ENCODE measurements at regions not wholly inside any gene's neighbourhood (a gene's known extent, or its start where the extent isn't known, plus 50 kb on each side); places are given as distances from the start of the nearest gene placed in this dataset.
"Not testable (repeated sequence)": the region's sequence is repeated elsewhere in the genome, so short reads cannot be mapped to it uniquely, and the experiment has no call there.

DNA sequence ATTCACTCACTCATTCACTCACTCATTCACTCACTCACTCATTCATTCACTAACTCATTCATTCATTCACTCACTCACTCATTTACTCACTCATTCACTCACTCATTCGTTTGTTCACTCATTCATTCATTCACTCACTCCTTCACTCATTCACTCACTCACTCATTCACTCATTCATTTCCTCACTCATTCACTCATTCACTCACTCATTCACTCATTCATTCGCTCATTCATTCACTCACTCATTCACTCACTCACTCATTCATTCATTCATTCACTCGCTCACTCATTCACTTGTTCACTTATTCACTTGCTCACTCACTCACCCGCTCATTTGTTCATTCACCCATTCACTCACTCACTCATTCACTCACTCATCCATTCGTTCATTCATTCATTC, 140.2 kb upstream of the FOXD4L5 start:
- in situ Hi-C loops (cut with HindIII; ENCODE audit: low pct_ligation_motif_present, low pct_unique_long_range_greater_than_20kb, low sequenced_read_pairs); DNase-seq: not testable (repeated sequence)

DNA sequence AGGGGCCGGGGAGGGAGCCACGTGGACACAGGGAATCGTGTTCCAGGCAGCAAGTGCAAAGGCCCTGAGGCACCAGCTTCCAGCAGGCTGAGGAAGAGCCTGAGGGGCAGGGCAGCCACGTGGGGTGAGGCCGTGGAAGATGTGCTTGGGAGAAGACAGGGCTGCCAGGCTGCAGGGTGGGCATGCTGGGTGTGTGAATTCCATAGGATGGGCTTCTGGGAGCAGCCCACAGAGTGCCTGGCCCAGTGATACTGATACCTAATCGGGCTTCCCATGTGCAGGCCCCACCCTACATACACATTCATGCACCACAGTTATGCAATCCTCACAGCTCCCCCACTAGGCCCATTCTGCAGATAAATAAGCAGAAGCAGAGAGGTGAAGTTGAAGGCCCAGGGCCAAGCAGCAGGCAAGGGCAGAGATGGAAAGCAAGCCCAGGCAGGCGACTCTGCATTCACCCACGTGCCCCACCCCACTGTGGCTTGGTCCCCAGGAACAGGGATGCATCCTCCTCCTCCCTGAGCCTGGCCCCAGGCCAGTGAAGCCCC, 139.5 kb upstream of the FOXD4L5 start:
- DNase-seq; in situ Hi-C loops (cut with HindIII; ENCODE audit: low pct_ligation_motif_present, low pct_unique_long_range_greater_than_20kb, low sequenced_read_pairs): not testable (repeated sequence)

DNA sequence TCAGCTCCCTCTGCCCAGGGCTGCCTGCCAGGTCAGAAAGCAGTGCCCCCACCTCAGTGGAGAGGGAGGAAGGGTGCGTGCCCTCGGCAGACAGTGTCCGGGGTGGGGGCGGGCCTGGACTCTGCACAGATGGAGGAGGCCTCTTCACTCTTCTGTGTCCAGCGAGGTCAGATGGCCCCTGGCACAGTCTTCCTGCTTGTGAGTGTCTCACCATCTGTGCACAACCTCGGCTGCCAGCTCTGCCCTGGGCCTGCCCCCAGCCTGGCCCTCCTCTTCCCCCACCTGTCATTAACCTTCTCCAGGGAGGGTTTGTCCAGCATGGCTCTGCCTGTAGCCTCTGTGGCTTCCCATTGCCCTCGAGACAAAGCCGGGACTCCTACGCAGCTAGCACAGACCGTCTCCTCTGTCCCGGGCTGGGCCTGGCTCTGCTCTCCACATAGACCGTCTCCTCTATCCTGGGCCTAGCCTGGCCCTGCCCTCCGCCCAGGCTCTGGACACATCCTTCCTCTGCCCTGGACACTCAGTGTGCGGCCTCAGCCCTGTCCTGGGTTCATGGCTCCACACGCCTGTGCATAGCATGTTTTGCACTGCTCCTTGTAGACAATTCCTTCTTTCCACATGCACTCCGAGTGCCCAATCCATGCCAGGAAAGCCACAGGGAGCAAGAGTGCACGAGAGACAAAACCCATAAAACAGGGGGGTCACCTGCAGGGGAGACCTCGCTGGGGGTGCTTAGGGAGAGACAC, 138.9 kb upstream of the FOXD4L5 start:
- in situ Hi-C loops (cut with HindIII; ENCODE audit: low pct_ligation_motif_present, low pct_unique_long_range_greater_than_20kb, low sequenced_read_pairs); DNase-seq: not testable (repeated sequence)

DNA sequence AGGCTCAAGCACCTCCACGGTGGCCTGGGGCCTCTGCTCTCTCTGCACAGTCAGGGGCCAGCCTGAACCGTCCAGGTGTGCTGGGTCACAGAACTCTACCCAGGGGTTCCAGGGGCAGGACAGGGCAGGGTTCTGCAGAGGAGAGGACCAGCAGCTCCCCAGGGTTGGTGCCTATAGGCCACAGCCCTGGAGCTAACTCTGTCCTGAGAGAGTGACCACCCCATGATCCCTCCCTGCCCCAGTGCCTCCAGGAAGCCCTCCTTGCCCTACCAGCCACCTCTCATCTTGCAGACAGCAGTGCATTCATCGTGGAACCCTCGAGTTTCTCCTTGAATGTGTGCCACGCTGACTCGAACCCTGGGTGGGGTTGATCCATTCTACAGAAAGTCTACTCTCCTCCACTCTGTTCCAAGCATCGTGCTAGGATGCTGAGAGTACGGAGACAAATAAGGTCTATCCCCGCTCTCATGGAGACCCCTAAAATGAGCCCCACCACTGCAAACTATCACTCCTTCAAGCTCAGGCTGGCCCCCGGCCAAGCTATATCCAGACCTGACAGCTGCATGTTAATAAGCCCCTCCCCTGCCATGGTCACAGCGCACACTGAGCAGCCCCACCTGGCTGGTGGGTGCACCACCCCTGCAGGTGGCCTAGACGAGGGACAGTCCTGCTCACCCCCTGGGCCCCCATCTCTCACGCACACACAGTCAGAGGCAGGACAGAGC, 138.1 kb upstream of the FOXD4L5 start:
- DNase-seq; in situ Hi-C loops (cut with HindIII; ENCODE audit: low pct_ligation_motif_present, low pct_unique_long_range_greater_than_20kb, low sequenced_read_pairs): not testable (repeated sequence)

DNA sequence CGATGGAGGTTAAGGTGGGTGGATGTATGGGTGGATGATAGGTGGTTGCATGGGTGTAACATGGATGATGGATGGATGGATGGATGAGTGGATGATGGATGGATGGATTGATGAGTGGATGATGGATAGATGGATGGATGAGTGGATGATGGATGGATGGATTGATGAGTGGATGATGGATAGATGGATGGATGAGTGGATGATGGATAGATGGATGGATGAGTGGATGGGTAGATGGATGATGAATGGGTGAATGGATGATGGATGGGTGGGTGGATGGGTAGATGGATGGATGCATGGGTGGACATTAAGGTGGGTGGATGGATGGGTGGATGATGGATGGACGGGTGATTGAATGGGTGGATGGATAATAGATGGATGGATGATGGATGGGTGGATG, 136.5 kb upstream of the FOXD4L5 start:
- DNase-seq; in situ Hi-C loops (cut with HindIII; ENCODE audit: low pct_ligation_motif_present, low pct_unique_long_range_greater_than_20kb, low sequenced_read_pairs): not testable (repeated sequence)

DNA sequence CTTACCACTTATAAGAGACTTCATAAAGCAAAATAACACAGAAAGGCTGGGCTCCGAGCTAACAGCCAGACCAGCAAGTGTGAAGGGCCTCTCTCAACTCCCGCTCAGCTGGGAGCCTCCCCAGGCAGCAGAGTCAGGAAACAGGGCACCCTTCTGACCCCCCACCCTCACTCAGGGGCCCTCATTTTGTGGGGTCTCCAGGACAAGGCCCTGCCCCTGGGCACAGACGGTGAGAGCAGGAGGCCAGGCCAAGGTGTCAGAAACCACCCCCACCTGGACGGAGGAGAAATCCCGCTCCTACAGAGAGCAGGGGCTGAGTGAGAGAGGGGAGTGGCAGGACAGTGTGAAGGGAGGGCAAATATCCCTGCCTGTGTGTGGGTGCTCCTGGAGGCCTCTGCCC, 135.8 kb upstream of the FOXD4L5 start:
- in situ Hi-C loops (cut with HindIII; ENCODE audit: low pct_ligation_motif_present, low pct_unique_long_range_greater_than_20kb, low sequenced_read_pairs) = no loop called here

DNA sequence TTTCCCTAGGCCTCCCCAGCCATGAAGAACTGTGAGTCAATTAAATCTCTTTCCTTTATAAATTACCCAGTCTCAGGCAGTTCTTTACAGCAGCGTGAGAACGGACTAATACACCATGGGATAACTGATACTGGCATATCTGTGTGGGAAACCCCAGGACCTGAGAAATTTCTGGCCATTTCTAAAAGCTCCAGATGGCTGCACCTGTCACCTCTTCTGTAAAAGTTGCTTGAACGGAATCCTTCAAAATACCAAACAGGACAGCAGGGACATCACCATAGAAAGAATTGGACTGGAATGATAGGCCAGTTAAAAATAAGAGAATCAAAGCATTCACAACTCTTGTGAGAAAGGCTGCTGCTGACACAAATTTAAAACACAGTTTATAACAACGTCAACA, 134.0 kb upstream of the FOXD4L5 start:
- DNase-seq; in situ Hi-C loops (cut with HindIII; ENCODE audit: low pct_ligation_motif_present, low pct_unique_long_range_greater_than_20kb, low sequenced_read_pairs): not testable (repeated sequence)

More for the DNA sequence above, 135.8 kb upstream of the FOXD4L5 start:
- DNase-seq = no peak

DNA sequence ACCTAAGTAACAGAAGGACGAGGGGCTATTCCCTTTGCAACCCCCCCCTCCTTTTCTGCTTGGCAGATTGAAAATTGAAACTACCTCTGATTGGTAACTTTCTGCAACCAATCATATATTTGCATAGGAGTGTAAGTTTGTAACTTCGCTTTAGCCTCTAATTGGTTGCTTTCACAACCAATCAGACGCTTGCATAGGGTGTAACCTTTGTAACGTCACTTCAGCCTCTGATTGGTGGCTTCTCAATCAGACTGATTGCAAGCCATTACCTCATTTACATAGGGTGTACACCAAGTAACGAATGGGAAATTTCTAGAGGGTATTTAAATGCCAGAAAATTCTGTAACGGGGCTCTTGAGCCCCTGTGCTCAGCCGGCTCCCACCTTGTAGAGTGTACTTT, 131.9 kb upstream of the FOXD4L5 start:
- in situ Hi-C loops (cut with HindIII; ENCODE audit: low pct_ligation_motif_present, low pct_unique_long_range_greater_than_20kb, low sequenced_read_pairs); DNase-seq: not testable (repeated sequence)

DNA sequence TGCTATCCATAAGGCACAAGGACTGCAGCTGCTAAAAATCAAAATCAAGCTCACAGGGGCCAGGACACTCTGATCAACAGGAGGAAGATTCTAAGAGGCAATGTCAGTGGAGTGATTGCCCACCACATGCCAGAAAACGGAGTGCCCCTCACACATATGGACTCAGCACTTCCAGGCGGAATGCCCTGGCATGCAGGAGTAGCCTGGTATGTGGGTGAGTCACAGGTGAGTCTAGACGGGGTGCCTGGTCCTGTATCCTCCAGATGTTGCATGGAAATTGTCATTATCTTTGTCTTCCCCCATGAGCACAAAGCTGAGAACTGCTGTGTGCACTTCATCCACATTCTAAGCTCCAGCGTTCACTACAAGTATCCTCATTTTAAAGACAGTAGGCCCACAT, 129.2 kb upstream of the FOXD4L5 start:
- DNase-seq; in situ Hi-C loops (cut with HindIII; ENCODE audit: low pct_ligation_motif_present, low pct_unique_long_range_greater_than_20kb, low sequenced_read_pairs): not testable (repeated sequence)

DNA sequence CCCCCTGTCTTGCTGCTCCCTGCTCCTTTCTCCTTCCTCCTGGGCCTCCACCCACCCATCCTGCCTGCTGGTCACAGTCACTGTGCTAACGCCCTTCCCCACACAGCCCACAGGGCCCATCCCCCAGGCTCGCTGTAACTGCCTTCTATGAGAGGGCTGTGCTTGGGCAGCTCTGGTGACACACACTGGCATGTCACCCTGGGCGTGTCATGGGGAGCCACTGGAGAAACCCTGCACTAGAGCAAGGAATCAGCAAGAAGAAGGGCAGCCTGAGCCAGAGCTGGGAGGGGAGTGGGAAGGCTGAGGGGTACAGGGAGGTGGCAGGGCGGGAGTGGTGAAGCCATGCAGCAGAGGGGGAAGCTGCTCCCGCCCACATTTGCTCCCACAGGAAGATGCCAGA, 128.4 kb upstream of the FOXD4L5 start:
- in situ Hi-C loops (cut with HindIII; ENCODE audit: low pct_ligation_motif_present, low pct_unique_long_range_greater_than_20kb, low sequenced_read_pairs); DNase-seq: not testable (repeated sequence)

DNA sequence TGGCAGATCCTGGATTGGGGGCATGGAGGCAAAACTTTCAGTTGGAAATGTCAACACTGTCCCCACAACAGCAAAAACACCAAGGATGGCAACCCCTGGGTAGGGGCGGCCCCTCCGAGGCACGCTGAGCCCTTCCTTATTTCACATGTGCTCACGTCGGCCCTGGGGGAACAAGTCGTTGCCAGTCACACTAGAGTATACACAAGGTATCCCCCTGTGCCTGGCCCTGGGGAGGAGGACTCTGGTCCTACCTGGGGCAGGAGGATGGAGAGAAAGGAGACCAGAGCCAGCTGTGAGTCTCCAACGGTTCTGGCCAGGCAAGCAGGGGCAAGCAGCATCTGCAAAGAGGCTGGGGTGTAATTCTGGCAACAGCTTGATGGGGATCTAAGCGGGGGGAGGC, 126.9 kb upstream of the FOXD4L5 start:
- in situ Hi-C loops (cut with HindIII; ENCODE audit: low pct_ligation_motif_present, low pct_unique_long_range_greater_than_20kb, low sequenced_read_pairs) = no loop called here

DNA sequence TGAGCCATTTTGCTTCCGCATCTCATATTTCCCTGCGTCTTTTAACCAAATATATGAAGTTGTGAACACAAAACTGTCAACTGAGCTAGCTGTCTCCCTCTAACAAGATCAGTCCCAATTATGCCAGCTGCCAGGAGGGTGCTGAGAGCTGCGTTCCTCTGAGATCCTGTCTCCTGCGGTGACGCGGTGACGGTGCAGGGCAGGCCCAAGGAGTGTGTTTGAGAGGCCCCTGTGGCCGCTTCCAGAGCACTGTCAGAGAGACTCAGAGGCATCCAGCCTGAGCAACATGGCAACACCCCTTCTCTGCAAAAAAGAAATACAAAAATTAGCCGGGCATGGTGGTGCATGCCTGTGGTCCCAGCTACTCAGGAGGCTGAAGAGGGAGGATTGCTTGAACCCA, 126.3 kb upstream of the FOXD4L5 start:
- in situ Hi-C loops (cut with HindIII; ENCODE audit: low pct_ligation_motif_present, low pct_unique_long_range_greater_than_20kb, low sequenced_read_pairs) = no loop called here
- no peak for DNase-seq

More for the DNA sequence above, 126.9 kb upstream of the FOXD4L5 start:
- no peak for DNase-seq

DNA sequence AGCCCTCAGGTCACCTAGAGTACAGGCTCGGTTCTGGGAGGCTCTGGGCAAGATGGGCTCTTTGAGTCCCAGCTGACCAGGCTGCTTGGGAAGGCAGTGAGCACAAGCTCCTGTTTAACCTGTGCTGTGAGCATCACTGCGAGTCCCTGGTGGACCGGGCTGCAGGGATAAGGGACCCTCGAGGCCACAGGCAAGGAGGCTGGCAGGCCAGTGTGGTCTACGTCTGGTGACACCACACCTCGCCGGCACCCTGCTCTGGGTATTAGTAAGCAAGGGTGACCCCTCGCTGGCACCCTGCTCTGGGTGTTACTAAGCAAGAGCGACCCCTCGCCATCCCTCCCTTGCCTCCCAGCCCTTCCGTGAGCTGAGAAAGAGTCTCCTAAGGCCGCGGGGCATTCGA, 125.9 kb upstream of the FOXD4L5 start:
- no peak for DNase-seq
- in situ Hi-C loops (cut with HindIII; ENCODE audit: low pct_ligation_motif_present, low pct_unique_long_range_greater_than_20kb, low sequenced_read_pairs) = no loop called here

DNA sequence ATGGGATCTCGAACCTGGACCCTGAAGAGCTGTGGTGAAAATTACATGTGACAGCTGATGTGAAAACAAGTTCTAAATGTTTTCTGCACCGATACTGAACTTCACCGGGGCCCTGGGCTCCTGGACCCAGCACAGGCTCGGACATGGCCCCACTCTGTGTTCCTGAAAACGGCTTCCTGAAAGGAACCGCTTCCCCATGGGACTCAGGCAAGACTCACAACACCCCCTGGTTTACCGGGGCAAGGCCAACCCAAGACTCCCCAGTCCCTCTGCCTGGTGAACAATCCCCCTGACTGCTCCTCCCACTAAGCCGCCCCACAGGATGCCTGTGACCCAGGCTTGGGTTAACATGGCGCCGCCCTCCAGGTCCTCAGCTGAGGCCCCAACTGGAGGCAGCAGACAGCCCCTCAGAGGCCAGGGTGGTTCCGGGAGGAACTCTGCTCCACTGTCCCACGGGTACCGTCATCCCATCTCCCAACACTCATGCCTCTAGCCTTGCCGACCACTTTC, 124.5 kb upstream of the FOXD4L5 start:
- no peak for DNase-seq
- in situ Hi-C loops (cut with HindIII; ENCODE audit: low pct_ligation_motif_present, low pct_unique_long_range_greater_than_20kb, low sequenced_read_pairs) = no loop called here

DNA sequence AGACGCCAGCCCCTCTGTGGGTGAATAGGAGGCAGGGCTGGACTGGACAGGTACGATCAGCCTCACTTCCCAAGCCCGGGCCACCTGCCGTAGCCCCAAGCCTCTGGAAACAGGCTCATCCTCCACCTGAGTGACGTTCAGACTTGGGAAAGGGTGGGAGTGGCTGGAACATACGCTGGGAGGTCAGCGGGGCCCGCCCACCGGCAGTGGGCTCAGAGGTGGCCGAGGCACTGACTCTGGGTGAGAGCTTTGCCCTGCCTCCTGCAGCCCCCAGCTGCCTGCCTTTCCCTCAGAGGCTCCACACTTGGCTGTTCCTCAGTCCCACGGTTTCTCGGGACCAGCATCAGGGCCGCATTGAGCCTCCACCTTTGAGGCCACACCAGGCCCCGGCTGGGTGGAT, 123.8 kb upstream of the FOXD4L5 start:
- in situ Hi-C loops (cut with HindIII; ENCODE audit: low pct_ligation_motif_present, low pct_unique_long_range_greater_than_20kb, low sequenced_read_pairs); DNase-seq: not testable (repeated sequence)

DNA sequence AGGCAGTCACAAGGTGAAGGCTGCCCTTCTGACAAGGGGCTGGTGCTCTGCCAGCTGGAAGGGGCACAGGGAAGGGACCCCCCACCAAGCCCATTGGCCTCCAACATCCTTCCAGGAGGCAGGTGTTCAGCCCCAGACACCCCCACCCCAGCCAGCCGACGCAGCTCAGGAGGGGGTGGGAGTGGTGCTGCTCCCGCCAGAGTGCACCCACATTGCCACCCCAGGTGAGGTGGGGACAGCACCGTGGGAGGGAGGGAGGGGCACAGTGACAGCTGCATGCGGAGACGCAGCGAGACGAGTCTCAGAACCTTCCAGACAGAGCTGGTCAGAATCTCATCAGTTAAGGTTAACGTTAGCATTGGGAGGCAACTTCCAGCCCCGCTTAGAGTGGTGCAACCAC, 121.6 kb upstream of the FOXD4L5 start:
- in situ Hi-C loops (cut with HindIII; ENCODE audit: low pct_ligation_motif_present, low pct_unique_long_range_greater_than_20kb, low sequenced_read_pairs) = not testable (repeated sequence)

DNA sequence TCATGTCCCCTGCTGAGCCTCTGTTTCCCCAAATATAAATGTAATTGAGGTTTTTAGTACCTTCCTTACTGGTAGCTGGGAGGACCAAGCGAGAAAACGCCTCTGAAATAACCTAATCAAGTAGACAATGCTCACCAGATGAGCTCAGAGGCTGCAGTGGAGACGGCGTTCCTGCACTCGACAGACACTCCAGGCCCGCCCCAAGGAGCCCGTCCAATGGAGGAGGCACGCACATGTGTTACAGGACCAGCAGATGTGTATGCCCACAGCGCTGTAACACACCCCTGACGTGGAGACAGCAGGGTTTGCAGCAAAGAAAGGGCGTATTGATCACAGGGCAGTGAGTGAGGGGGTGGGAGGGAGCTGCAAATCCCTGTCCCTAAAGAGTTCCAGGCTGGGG, 120.8 kb upstream of the FOXD4L5 start:
- in situ Hi-C loops (cut with HindIII; ENCODE audit: low pct_ligation_motif_present, low pct_unique_long_range_greater_than_20kb, low sequenced_read_pairs); DNase-seq: not testable (repeated sequence)

More for the DNA sequence above, 121.6 kb upstream of the FOXD4L5 start:
- not testable (repeated sequence) for DNase-seq

DNA sequence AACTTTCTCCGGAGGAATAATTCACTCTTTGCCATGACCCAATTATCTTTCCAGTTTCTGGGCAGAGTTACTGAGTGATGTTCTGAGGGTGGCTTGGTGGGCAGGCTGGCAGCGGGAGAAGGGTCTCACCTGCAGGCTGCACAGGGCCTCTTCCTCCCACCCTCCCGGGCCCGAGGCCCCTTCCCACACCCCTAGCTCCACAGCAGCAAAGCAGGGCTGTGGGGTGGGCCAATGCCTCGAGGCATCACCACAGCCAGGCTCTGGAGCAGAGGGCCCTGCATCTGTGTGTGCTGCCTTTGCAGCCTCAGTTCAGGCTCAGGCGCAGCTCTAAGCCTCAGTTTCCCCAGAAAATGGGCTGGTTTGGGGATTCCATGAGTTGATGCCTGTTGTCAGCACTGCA, 120.2 kb upstream of the FOXD4L5 start:
- in situ Hi-C loops (cut with HindIII; ENCODE audit: low pct_ligation_motif_present, low pct_unique_long_range_greater_than_20kb, low sequenced_read_pairs) = no loop called here
- DNase-seq = no peak

DNA sequence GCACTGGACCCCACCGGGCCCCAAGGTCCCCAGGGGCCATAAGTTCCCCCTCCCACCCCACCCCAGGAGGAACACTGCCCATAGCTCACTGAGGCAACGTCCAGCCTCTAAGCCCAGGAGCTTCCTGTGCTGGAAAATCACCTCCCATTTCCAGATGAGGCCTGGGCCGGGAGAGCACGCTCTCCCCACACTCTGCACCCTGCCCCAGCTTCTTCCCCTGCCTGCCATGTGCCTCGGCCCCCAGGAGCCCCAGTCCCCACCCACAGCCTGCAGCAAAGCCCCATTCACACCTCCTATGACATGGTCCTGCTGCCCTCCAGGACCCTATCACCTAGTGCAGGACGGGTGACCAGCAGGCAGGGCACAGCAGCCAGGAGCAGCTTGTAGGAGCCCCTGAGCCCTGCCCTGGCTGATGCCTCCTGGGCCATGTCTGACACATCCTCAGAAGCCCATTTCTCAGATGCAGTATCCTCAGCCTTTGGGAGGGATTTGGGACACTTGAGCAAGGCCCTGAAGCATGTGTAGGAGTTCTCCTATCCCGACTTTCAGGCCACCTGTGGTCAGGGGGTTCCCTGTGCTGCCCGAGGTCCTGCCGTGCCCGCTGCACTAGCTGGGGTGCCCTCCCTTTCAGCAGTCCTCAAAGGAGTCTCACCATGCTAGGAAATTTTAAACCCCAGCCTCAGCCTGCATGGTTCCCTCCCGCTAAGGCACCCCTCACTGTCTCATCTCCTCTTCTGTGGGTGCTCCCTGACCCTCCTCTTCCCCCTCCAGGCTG, 119.4 kb upstream of the FOXD4L5 start:
- in situ Hi-C loops (cut with HindIII; ENCODE audit: low pct_ligation_motif_present, low pct_unique_long_range_greater_than_20kb, low sequenced_read_pairs) = no loop called here
- DNase-seq = no peak

All from ACHN (cell line).